ENCODE measurements at regions not wholly inside any gene's neighbourhood (a gene's known extent, or its start where the extent isn't known, plus 50 kb on each side); places are given as distances from the start of the nearest gene placed in this dataset.

DNA sequence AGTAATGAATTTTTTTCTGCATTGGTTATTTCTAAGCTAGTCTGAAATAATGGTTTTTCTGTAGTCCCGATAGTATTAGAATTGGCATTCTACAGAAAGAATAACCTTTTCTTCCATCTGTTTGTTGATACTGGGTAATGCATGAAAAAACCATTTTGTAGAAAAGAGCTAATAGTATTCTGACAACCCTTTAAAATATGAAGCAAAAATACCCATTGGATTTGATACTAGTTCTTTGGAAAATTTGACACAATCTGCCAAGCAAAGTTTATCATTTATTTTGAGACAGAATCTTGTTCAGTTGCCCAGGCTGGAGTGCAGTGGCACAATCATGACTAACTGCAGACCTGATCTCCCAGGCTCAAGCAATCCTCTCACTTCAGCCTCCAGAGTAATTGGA is 366.8 kb upstream of the MON1B start:
- Mint-ChIP-seq H3K9me3 (peaks cover 50% of the 10 kb centered on the region), H3K4me1 (peaks cover 3% of the 10 kb centered on the region; the same call in 1 of the 2 replicates), H3K36me3 (peaks cover 20% of the 10 kb centered on the region), H3K27me3 (ENCODE audit: low read depth) (no peaks in the 10 kb centered on the region), H3K4me3 (no peak overlapping the region), H3K27ac (no peak overlapping the region)
- CTCF ChIA-PET, result no interaction called here
- DNase-seq (ENCODE audit: low spot score), result no peak
- no peak for ATAC-seq
- POLR2A ChIA-PET, result no interaction called here
- TF ChIP-seq PRRX2 (CRISPR knock-in tag; IDR thresholded peaks at IDR 0.05) (no peak), NR1H2 (CRISPR knock-in tag; IDR thresholded peaks at IDR 0.05) (no peak), NFATC4 (CRISPR knock-in tag; IDR thresholded peaks at IDR 0.05) (no peak)
- TF ChIP-seq, protein P1, sequence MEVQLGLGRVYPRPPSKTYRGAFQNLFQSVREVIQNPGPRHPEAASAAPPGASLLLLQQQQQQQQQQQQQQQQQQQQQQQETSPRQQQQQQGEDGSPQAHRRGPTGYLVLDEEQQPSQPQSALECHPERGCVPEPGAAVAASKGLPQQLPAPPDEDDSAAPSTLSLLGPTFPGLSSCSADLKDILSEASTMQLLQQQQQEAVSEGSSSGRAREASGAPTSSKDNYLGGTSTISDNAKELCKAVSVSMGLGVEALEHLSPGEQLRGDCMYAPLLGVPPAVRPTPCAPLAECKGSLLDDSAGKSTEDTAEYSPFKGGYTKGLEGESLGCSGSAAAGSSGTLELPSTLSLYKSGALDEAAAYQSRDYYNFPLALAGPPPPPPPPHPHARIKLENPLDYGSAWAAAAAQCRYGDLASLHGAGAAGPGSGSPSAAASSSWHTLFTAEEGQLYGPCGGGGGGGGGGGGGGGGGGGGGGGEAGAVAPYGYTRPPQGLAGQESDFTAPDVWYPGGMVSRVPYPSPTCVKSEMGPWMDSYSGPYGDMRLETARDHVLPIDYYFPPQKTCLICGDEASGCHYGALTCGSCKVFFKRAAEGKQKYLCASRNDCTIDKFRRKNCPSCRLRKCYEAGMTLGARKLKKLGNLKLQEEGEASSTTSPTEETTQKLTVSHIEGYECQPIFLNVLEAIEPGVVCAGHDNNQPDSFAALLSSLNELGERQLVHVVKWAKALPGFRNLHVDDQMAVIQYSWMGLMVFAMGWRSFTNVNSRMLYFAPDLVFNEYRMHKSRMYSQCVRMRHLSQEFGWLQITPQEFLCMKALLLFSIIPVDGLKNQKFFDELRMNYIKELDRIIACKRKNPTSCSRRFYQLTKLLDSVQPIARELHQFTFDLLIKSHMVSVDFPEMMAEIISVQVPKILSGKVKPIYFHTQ (CRISPR knock-in tag; IDR thresholded peaks at IDR 0.05), result no peak

- H3K9me3 Mint-ChIP-seq, result peaks cover 52% of the 10 kb centered on the region
- no peak for TF ChIP-seq ZNF425 (CRISPR knock-in tag; conservative IDR thresholded peaks at IDR 0.05)
- no peak for TF ChIP-seq GABPB1 (CRISPR knock-in tag; IDR thresholded peaks at IDR 0.05)
- TF ChIP-seq, protein P2, sequence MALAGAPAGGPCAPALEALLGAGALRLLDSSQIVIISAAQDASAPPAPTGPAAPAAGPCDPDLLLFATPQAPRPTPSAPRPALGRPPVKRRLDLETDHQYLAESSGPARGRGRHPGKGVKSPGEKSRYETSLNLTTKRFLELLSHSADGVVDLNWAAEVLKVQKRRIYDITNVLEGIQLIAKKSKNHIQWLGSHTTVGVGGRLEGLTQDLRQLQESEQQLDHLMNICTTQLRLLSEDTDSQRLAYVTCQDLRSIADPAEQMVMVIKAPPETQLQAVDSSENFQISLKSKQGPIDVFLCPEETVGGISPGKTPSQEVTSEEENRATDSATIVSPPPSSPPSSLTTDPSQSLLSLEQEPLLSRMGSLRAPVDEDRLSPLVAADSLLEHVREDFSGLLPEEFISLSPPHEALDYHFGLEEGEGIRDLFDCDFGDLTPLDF (CRISPR knock-in tag; IDR thresholded peaks at IDR 0.05), result no peak
- ChIA-PET CTCF (no interaction called here), POLR2A (no interaction called here)
- peaks cover 3% of the 10 kb centered on the region; the same call in 1 of the 2 replicates for H3K4me1 Mint-ChIP-seq
- H3K27ac Mint-ChIP-seq, result no peak overlapping the region
- H3K36me3 Mint-ChIP-seq, result peaks cover 20% of the 10 kb centered on the region
- no peaks in the 10 kb centered on the region for H3K27me3 Mint-ChIP-seq (ENCODE audit: low read depth)
- no peak for ATAC-seq
- DNase-seq (ENCODE audit: low spot score), result no peak
- no peak overlapping the region for H3K4me3 Mint-ChIP-seq
Observed at GRCh38 chr16:76824791-76825190, 366.2 kb upstream of the MON1B start.

- ATAC-seq (no peak), DNase-seq (ENCODE audit: low spot score) (no peak)
- ChIA-PET POLR2A (no interaction called here), CTCF (no interaction called here)
- TF ChIP-seq, protein P3, sequence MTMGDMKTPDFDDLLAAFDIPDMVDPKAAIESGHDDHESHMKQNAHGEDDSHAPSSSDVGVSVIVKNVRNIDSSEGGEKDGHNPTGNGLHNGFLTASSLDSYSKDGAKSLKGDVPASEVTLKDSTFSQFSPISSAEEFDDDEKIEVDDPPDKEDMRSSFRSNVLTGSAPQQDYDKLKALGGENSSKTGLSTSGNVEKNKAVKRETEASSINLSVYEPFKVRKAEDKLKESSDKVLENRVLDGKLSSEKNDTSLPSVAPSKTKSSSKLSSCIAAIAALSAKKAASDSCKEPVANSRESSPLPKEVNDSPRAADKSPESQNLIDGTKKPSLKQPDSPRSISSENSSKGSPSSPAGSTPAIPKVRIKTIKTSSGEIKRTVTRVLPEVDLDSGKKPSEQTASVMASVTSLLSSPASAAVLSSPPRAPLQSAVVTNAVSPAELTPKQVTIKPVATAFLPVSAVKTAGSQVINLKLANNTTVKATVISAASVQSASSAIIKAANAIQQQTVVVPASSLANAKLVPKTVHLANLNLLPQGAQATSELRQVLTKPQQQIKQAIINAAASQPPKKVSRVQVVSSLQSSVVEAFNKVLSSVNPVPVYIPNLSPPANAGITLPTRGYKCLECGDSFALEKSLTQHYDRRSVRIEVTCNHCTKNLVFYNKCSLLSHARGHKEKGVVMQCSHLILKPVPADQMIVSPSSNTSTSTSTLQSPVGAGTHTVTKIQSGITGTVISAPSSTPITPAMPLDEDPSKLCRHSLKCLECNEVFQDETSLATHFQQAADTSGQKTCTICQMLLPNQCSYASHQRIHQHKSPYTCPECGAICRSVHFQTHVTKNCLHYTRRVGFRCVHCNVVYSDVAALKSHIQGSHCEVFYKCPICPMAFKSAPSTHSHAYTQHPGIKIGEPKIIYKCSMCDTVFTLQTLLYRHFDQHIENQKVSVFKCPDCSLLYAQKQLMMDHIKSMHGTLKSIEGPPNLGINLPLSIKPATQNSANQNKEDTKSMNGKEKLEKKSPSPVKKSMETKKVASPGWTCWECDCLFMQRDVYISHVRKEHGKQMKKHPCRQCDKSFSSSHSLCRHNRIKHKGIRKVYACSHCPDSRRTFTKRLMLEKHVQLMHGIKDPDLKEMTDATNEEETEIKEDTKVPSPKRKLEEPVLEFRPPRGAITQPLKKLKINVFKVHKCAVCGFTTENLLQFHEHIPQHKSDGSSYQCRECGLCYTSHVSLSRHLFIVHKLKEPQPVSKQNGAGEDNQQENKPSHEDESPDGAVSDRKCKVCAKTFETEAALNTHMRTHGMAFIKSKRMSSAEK (CRISPR knock-in tag; IDR thresholded peaks at IDR 0.05; ENCODE audit: borderline replicate concordance), result no peak
- TF ChIP-seq ZNF121 (CRISPR knock-in tag; IDR thresholded peaks at IDR 0.05) (no peak), ZNF416 (CRISPR knock-in tag; IDR thresholded peaks at IDR 0.05) (no peak), ELF4 (CRISPR knock-in tag; IDR thresholded peaks at IDR 0.05; ENCODE audit: low read depth) (no peak)
- 0 out of 2 replicates have a peak, but pooled peaks cover 3% of the 10 kb centered on the region for H3K4me1 Mint-ChIP-seq
- no peak overlapping the region for H3K4me3 Mint-ChIP-seq
- H3K27ac Mint-ChIP-seq, result no peak overlapping the region
- peaks cover 19% of the 10 kb centered on the region for H3K36me3 Mint-ChIP-seq
- peaks cover 49% of the 10 kb centered on the region for H3K9me3 Mint-ChIP-seq
- no peaks in the 10 kb centered on the region for H3K27me3 Mint-ChIP-seq (ENCODE audit: low read depth)
Observed at GRCh38 chr16:76835339-76835738, 355.7 kb upstream of the MON1B start.

All from WTC11 (cell line).